ENCODE measurements at regions not wholly inside any gene's neighbourhood (a gene's known extent, or its start where the extent isn't known, plus 50 kb on each side); places are given as distances from the start of the nearest gene placed in this dataset.

- H3K14ac ChIP-seq (ENCODE audit: insufficient read length) = no peak overlapping the region
- no peaks in the 10 kb centered on the region for H3K79me1 ChIP-seq (ENCODE audit: low read depth, low read length)
- H3K27ac ChIP-seq (ENCODE audit: low read depth, low read length) = no peak overlapping the region
- no peak overlapping the region for H2BK5ac ChIP-seq (ENCODE audit: low read depth, low read length)
- H3K9ac ChIP-seq (replicated peaks in 1 of 4; ENCODE audit: extremely low read depth in 1 of 4, low read depth in 3 of 4, low read length in 3 of 4) = no peak overlapping the region
- H3K36me3 ChIP-seq (ENCODE audit: control insufficient read depth in 2 of 4, insufficient read depth in 4 of 4, low read length in 3 of 4) = no peaks in the 10 kb centered on the region
- H3K9me3 ChIP-seq (ENCODE audit: insufficient read depth in 2 of 2, low read depth in 1 of 2, low read length in 1 of 2) = no peaks in the 10 kb centered on the region
- H3K4me1 ChIP-seq (replicated peaks in 1 of 4; ENCODE audit: control insufficient read depth in 3 of 4, insufficient read depth in 4 of 4, low read length in 3 of 4) = no peaks in the 10 kb centered on the region
- H3K79me2 ChIP-seq (ENCODE audit: control insufficient read depth in 1 of 2, insufficient read depth in 2 of 2, low read length in 2 of 2) = no peaks in the 10 kb centered on the region
- no peaks in the 10 kb centered on the region for H4K20me1 ChIP-seq (replicated peaks in 1 of 2; ENCODE audit: control insufficient read depth in 1 of 2, insufficient read depth in 2 of 2, low read length in 2 of 2)
- no peak overlapping the region for H4K8ac ChIP-seq (ENCODE audit: extremely low read depth, insufficient read depth, low read length)
- H3K56ac ChIP-seq (replicated peaks; ENCODE audit: insufficient read length, low read depth, low read length) = no peak overlapping the region
- no peak overlapping the region for H2BK20ac ChIP-seq (ENCODE audit: low read length)
- DNase-seq (ENCODE audit: low read depth in 1 of 2, low spot score in 2 of 2) (no peak), FAIRE-seq (no peak)
- H3K4me3 ChIP-seq (ENCODE audit: extremely low read depth in 1 of 4, insufficient read depth in 2 of 4, low read depth in 3 of 4, low read length in 4 of 4) = no peak overlapping the region
- H2AK5ac ChIP-seq (ENCODE audit: low read depth, low read length) = no peak overlapping the region
- H4K91ac ChIP-seq (replicated peaks; ENCODE audit: insufficient read length, low read length) = no peak overlapping the region
- no peak overlapping the region for H3K18ac ChIP-seq (ENCODE audit: extremely low read depth, low read length)
- H3K23me2 ChIP-seq (ENCODE audit: low read depth, low read length) = no peaks in the 10 kb centered on the region; the same call in 1 of the 2 replicates
- no peak overlapping the region for H2AFZ ChIP-seq (ENCODE audit: low read length)
- TF ChIP-seq SP4 (IDR thresholded peaks at IDR 0.05; ENCODE audit: low read length) (no peak), RAD21 (IDR thresholded peaks at IDR 0.05 in 1 of 2, conservative IDR thresholded peaks at IDR 0.05 in 1 of 2; ENCODE audit: low read depth in 2 of 2, low read length in 2 of 2) (no peak), EP300 (IDR thresholded peaks at IDR 0.05; ENCODE audit: borderline replicate concordance in 1 of 2, low read depth in 2 of 2, low read length in 2 of 2) (no peak), BACH1 (IDR thresholded peaks at IDR 0.05; ENCODE audit: low read length) (no peak), SUZ12 (IDR thresholded peaks at IDR 0.05; ENCODE audit: low read length) (no peak), ASH2L (IDR thresholded peaks at IDR 0.05; ENCODE audit: low read length) (no peak), ZNF274 (IDR thresholded peaks at IDR 0.05; ENCODE audit: borderline replicate concordance, extremely low read depth, low read length) (no peak), CHD1 (IDR thresholded peaks at IDR 0.05; ENCODE audit: low read depth, low read length) (no peak), KDM1A (IDR thresholded peaks at IDR 0.05; ENCODE audit: borderline replicate concordance, low read length) (no peak), MAX (IDR thresholded peaks at IDR 0.05) (no peak), SIX5 (IDR thresholded peaks at IDR 0.05; ENCODE audit: low read depth, low read length) (no peak), CTBP2 (IDR thresholded peaks at IDR 0.05; ENCODE audit: borderline replicate concordance, insufficient read depth, insufficient read length, low read length) (no peak)
- H3K23ac ChIP-seq (ENCODE audit: insufficient read length) = no peak overlapping the region
- ChIA-PET CTCF (ENCODE audit: partially characterized antibody) (interaction anchor here (0.7 kb wide), 1 partner anchor 125 kb away, joined by 3 read pairs; no protein-coding TSS in a partner anchor), POLR2A (ENCODE audit: partially characterized antibody) (no interaction called here)
- H4K5ac ChIP-seq (ENCODE audit: insufficient read length, low read depth, low read length) = no peak overlapping the region
- no peak overlapping the region for H2BK15ac ChIP-seq (ENCODE audit: low read length)
- no peak overlapping the region for H2BK12ac ChIP-seq (ENCODE audit: low read depth, low read length)
- H3K4me2 ChIP-seq (ENCODE audit: insufficient read depth in 1 of 2, low read depth in 2 of 2, low read length in 2 of 2) = no peak overlapping the region
- H3K4ac ChIP-seq (replicated peaks; ENCODE audit: insufficient read length, low read depth, low read length) = no peak overlapping the region
- H2BK120ac ChIP-seq (replicated peaks; ENCODE audit: low read depth, low read length) = no peak overlapping the region
- no peaks in the 10 kb centered on the region for H3K27me3 ChIP-seq (replicated peaks in 1 of 4; ENCODE audit: control insufficient read depth in 3 of 4, extremely low read depth in 1 of 4, insufficient read depth in 3 of 4, low read length in 3 of 4)
These were observed 717.6 kb downstream of the SORCS1 start for GRCh38 chr10:106446920-106447319.
